Erythroblast (primary cell): ENCODE measurements at regions not wholly inside any gene's neighbourhood (a gene's known extent, or its start where the extent isn't known, plus 50 kb on each side); places are given as distances from the start of the nearest gene placed in this dataset.

Experiments used
- GATA1 ChIP-seq: IDR thresholded peaks from 2 replicates; pipeline ENCODE4 v1.6.1; 2011; ENCODE audit warnings: low read depth, mild to moderate bottlenecking, control low read depth, low read length, moderate library complexity
- POLR2A ChIP-seq: IDR thresholded peaks from 2 replicates; pipeline ENCODE4 v1.6.1; 2011; ENCODE audit warnings: mild to moderate bottlenecking, low read length

GRCh38 chr7:13745530-13745929 is 243.9 kb downstream of the ETV1 start:
- TF ChIP-seq POLR2A (no peak), GATA1 (no peak)
